Astrocyte of the spinal cord (primary cell): ENCODE measurements at regions not wholly inside any gene's neighbourhood (a gene's known extent, or its start where the extent isn't known, plus 50 kb on each side); places are given as distances from the start of the nearest gene placed in this dataset.

ENCODE experiments used
- DNase-seq: peaks from one replicate; pipeline ENCODE4 v3.0.0; 2011; ENCODE audit warnings: low read depth, low spot score
- H3K4me3 ChIP-seq: 2 replicates; pipeline ENCODE4 v1.5.1; 2011; ENCODE audit warnings: low read depth, mild to moderate bottlenecking, low read length, moderate library complexity
- in situ Hi-C: cut with HindIII; loops from 2 replicates; pipeline ENCODE4 v1.10.0; 2017; ENCODE audit warnings: low sequenced_read_pairs
- TF ChIP-seq, protein P1 (sequence below): IDR thresholded peaks from 2 replicates; pipeline ENCODE4 v1.5.1; 2012; ENCODE audit warnings: low read depth, mild to moderate bottlenecking, low read length, inconsistent platforms

- no peak overlapping the region for H3K4me3 ChIP-seq
- in situ Hi-C loops: no loop called here
- DNase-seq: no peak
- TF ChIP-seq, protein P1, sequence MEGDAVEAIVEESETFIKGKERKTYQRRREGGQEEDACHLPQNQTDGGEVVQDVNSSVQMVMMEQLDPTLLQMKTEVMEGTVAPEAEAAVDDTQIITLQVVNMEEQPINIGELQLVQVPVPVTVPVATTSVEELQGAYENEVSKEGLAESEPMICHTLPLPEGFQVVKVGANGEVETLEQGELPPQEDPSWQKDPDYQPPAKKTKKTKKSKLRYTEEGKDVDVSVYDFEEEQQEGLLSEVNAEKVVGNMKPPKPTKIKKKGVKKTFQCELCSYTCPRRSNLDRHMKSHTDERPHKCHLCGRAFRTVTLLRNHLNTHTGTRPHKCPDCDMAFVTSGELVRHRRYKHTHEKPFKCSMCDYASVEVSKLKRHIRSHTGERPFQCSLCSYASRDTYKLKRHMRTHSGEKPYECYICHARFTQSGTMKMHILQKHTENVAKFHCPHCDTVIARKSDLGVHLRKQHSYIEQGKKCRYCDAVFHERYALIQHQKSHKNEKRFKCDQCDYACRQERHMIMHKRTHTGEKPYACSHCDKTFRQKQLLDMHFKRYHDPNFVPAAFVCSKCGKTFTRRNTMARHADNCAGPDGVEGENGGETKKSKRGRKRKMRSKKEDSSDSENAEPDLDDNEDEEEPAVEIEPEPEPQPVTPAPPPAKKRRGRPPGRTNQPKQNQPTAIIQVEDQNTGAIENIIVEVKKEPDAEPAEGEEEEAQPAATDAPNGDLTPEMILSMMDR: no peak
These were observed 356.8 kb upstream of the DMAC1 start for GRCh38 chr9:8156346-8156745.

DNA sequence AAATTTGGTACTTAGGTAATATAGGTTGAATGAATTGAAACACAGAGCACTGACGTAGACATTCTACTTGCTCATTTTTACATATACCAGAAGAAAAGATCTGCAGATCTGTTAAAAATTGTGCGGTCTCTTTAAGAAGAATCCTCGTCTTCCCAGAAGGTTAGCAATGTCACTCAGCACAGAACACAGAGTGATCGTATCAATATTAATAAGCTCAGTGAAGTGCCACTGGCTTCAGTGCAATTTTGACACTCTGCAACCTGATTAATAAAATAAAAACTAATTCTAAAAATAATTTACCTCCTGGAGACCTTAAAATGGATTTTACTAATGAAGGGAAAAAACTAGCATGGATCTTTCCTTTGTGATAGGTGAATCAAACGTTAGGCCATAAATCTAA, 356.1 kb upstream of the DMAC1 start:
- DNase-seq: no peak
- TF ChIP-seq, protein P1: no peak
- in situ Hi-C loops: no loop called here
- no peak overlapping the region for H3K4me3 ChIP-seq

GRCh38 chr9:8143677-8144076, 344.1 kb upstream of the DMAC1 start:
- DNase-seq: no peak
- in situ Hi-C loops: no loop called here
- no peak overlapping the region for H3K4me3 ChIP-seq
- TF ChIP-seq, protein P1: no peak

DNA sequence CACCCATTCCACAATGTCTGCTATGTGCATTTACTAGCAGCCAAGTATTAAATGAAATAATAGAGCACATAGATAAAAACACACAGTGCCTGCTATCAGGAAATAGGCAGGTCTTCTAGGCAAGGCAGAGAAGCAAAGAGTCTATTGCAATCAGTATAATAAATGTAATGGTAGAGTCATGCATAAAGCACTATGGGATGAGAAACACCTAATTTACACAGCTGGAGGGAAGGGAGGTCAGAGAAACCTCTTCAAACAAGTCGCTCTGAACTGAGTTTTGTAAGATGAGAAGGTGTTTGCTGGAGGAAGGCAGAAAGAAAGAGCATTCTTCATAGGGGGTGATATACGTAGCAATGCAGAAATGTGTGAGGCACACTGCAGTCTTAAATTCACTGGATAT, 341.0 kb upstream of the DMAC1 start:
- no peak for DNase-seq
- no peak overlapping the region for H3K4me3 ChIP-seq
- in situ Hi-C loops: no loop called here
- TF ChIP-seq, protein P1: no peak

DNA sequence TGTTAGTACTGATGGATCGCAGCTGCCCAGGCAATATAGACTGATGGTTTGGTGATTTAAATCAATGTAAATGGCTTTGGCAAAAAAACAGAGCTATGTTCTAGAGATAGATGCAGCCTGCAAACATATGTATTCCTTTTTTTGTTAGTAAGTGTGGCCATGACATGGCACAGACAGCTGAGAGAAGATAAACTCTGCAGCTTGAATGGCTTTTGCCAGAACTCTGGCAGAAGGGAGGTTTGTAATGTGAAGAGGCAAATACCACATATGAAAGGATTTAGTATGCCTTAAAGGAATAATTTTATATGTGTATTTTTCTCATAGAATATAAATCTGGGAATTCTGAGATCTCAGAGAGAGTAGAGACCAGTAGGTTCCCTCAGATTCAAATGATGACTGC, 340.2 kb upstream of the DMAC1 start:
- H3K4me3 ChIP-seq: no peak overlapping the region
- in situ Hi-C loops: no loop called here
- TF ChIP-seq, protein P1: no peak
- DNase-seq: no peak

DNA sequence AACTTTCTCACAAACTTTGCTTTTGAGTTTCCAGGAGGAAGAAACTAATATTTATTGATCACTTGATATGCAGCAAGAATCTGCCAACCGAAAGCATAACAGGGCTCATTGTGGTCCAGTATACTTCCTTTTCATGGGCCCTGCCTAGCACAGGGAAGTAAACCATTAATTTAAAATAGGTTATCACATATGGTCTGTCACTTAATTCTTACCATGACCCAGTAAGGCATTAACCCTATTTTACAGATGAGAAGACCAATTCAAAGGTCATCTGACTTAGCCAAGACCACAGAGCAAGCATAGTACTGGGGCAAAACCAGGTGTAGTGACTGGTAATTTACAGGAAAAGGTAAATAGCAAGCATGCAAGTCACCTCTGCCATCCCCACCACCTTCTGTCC, 336.9 kb upstream of the DMAC1 start:
- no peak overlapping the region for H3K4me3 ChIP-seq
- in situ Hi-C loops: no loop called here
- no peak for DNase-seq
- TF ChIP-seq, protein P1: no peak

DNA sequence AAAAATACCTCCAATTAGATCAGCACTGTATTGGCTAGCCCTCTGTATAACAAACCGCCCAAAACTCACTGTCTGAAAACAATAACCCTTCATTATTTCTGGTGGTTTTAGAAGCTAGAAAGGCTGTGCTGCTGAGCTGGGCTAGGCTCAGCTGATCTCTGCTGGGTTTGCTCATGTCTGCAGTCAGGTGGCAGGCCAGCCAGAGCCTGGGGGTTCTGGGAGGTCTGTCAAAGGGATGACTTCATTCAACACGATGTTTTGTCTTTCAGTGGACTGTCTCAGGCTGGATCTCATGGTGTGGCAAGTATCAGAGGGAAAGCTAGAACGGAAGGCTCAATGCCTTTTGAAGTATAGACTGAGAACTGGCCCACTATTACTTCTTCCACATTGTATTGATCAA, 335.1 kb upstream of the DMAC1 start:
- TF ChIP-seq, protein P1: no peak
- in situ Hi-C loops: no loop called here
- no peak overlapping the region for H3K4me3 ChIP-seq
- DNase-seq: no peak
